HTR-8/SVneo (cell line): ENCODE measurements at regions not wholly inside any gene's neighbourhood (a gene's known extent, or its start where the extent isn't known, plus 50 kb on each side); places are given as distances from the start of the nearest gene placed in this dataset.
"Not testable (repeated sequence)": the region's sequence is repeated elsewhere in the genome, so short reads cannot be mapped to it uniquely, and the experiment has no call there.

Experiments
- DNase-seq: peaks from one replicate; pipeline ENCODE4 v3.0.0; 2011; ENCODE audit warnings: low spot score, mixed read lengths; ENCODE audit not compliant: insufficient read length
- FAIRE-seq: peaks from 2 replicates; lab custom pipeline; 2011; peaks lifted over from hg19 to GRCh38; lab: Jason Lieb, UNC

- DNase-seq (no peak), FAIRE-seq (no peak)
These were observed 76.5 kb downstream of the ARL5B start for GRCh38 chr10:18735711-18736110.

GRCh38 chr10:18737236-18737635 is 78.0 kb downstream of the ARL5B start:
- DNase-seq = no peak
- FAIRE-seq = no peak

- DNase-seq = no peak
- no peak for FAIRE-seq
These were observed 78.6 kb downstream of the ARL5B start for GRCh38 chr10:18737841-18738240.

- DNase-seq (no peak), FAIRE-seq (no peak)
These were observed 79.6 kb downstream of the ARL5B start for GRCh38 chr10:18738835-18739234.

- DNase-seq (no peak), FAIRE-seq (no peak)
These were observed 84.7 kb downstream of the ARL5B start for GRCh38 chr10:18743926-18744325.

- no peak for DNase-seq
These were observed 94.2 kb downstream of the ARL5B start for GRCh38 chr10:18753312-18753895.

GRCh38 chr10:18759575-18759974 is 100.3 kb downstream of the ARL5B start:
- no peak for FAIRE-seq
- no peak for DNase-seq

More at GRCh38 chr10:18753312-18753895, 94.2 kb downstream of the ARL5B start:
- FAIRE-seq = no peak

GRCh38 chr10:18760836-18761235 is 101.6 kb downstream of the ARL5B start:
- no peak for DNase-seq
- FAIRE-seq = no peak

GRCh38 chr10:18767981-18768380 is 108.8 kb downstream of the ARL5B start:
- DNase-seq = no peak
- FAIRE-seq = no peak

GRCh38 chr10:18773180-18773579 is 113.9 kb downstream of the ARL5B start:
- FAIRE-seq = no peak
- no peak for DNase-seq

- DNase-seq = no peak
- FAIRE-seq = no peak
These were observed 118.0 kb downstream of the ARL5B start for GRCh38 chr10:18777258-18777657.

GRCh38 chr10:18786478-18786877 is 127.2 kb downstream of the ARL5B start:
- DNase-seq (no peak), FAIRE-seq (no peak)

- DNase-seq (no peak), FAIRE-seq (no peak)
These were observed 134.7 kb downstream of the ARL5B start for GRCh38 chr10:18793951-18794350.

- no peak for FAIRE-seq
- DNase-seq = no peak
These were observed 136.3 kb downstream of the ARL5B start for GRCh38 chr10:18795549-18795948.

- DNase-seq (no peak), FAIRE-seq (no peak)
These were observed 138.1 kb downstream of the ARL5B start for GRCh38 chr10:18797286-18797685.

GRCh38 chr10:18822156-18822555 is 162.9 kb downstream of the ARL5B start:
- DNase-seq (no peak), FAIRE-seq (no peak)

GRCh38 chr10:18829259-18829658 is 170.0 kb downstream of the ARL5B start:
- no peak for FAIRE-seq
- no peak for DNase-seq

GRCh38 chr10:18830277-18830676 is 171.0 kb downstream of the ARL5B start:
- DNase-seq (no peak), FAIRE-seq (no peak)

GRCh38 chr10:18856623-18857022 is 192.0 kb upstream of the MALRD1 start:
- DNase-seq, FAIRE-seq: not testable (repeated sequence)

GRCh38 chr10:18859659-18860058 is 188.9 kb upstream of the MALRD1 start:
- FAIRE-seq = no peak
- DNase-seq = no peak

GRCh38 chr10:18860186-18860585 is 188.4 kb upstream of the MALRD1 start:
- no peak for FAIRE-seq
- DNase-seq = no peak

GRCh38 chr10:18860631-18861240 is 187.9 kb upstream of the MALRD1 start:
- no peak for FAIRE-seq
- DNase-seq = no peak
